Neuronal stem cell (in vitro differentiated cells): ENCODE measurements at regions not wholly inside any gene's neighbourhood (a gene's known extent, or its start where the extent isn't known, plus 50 kb on each side); places are given as distances from the start of the nearest gene placed in this dataset.

Experiments used
- DNase-seq: peaks from one replicate; pipeline ENCODE4 v3.0.0-alpha.2; 2013; ENCODE audit warnings: low spot score
- H2AFZ ChIP-seq: one replicate; pipeline ENCODE4 v1.6.1; 2013; ENCODE audit warnings: mild to moderate bottlenecking, low read length, inconsistent platforms
- H2AK5ac ChIP-seq: 2 replicates; pipeline ENCODE4 v1.6.1; 2013; ENCODE audit warnings: low read depth, mild to moderate bottlenecking, inconsistent platforms, low read length, moderate library complexity, mixed read lengths
- H2BK120ac ChIP-seq: 2 replicates; pipeline ENCODE4 v1.6.1; 2013; ENCODE audit warnings: low read depth, mild to moderate bottlenecking, inconsistent platforms, low read length, moderate library complexity, mixed read lengths
- H2BK12ac ChIP-seq: one replicate; pipeline ENCODE4 v1.6.1; 2013; ENCODE audit warnings: low read length, inconsistent platforms
- H2BK15ac ChIP-seq: 2 replicates; pipeline ENCODE4 v1.6.1; 2013; ENCODE audit warnings: mild to moderate bottlenecking, low read length, inconsistent platforms, mixed read lengths
- H2BK5ac ChIP-seq: one replicate; pipeline ENCODE4 v1.6.1; 2013; ENCODE audit warnings: inconsistent platforms, mild to moderate bottlenecking, low read length, moderate library complexity
- H3K14ac ChIP-seq: one replicate; pipeline ENCODE4 v1.6.1; 2013; ENCODE audit warnings: low read length, inconsistent platforms
- H3K18ac ChIP-seq: 2 replicates; pipeline ENCODE4 v1.6.1; 2013; ENCODE audit warnings: low read length, inconsistent platforms
- H3K23ac ChIP-seq: 2 replicates; pipeline ENCODE4 v1.6.1; 2013; ENCODE audit warnings: low read depth, mild to moderate bottlenecking, mixed read lengths, low read length, inconsistent platforms; ENCODE audit not compliant: poor library complexity
- H3K27ac ChIP-seq: replicated peaks from 3 replicates; pipeline ENCODE4 v1.5.1; 2013; ENCODE audit warnings: low read length, inconsistent platforms
- H3K27me3 ChIP-seq, 3 experiments: 2 replicates each; pipeline ENCODE4 v1.6.1; 2013; ENCODE audit warnings: low read length in 3 of 3, mild to moderate bottlenecking in 2 of 3, inconsistent platforms in 1 of 3, low read depth in 1 of 3, mixed read lengths in 1 of 3, moderate library complexity in 1 of 3; ENCODE audit not compliant: control insufficient read depth in 3 of 3, insufficient read depth in 3 of 3
- H3K36me3 ChIP-seq, 2 donors: replicated peaks in 1 of 2; 2 replicates each; pipeline ENCODE4 v1.6.1; 2013; ENCODE audit warnings: low read length in 2 of 2; ENCODE audit not compliant: control insufficient read depth in 2 of 2, insufficient read depth in 2 of 2
- H3K4ac ChIP-seq: 2 replicates; pipeline ENCODE4 v1.6.1; 2013; ENCODE audit warnings: inconsistent platforms, mild to moderate bottlenecking, low read length, moderate library complexity
- H3K4me1 ChIP-seq, 2 donors: 1 replicate in 1 of 2; 2 replicates in 1 of 2; pipeline ENCODE4 v1.6.1; 2013; ENCODE audit warnings: low read length in 2 of 2, low read depth in 1 of 2; ENCODE audit not compliant: control insufficient read depth in 2 of 2, insufficient read depth in 1 of 2
- H3K4me2 ChIP-seq: one replicate; pipeline ENCODE4 v1.6.1; 2013; ENCODE audit warnings: mild to moderate bottlenecking, low read length, inconsistent platforms; ENCODE audit not compliant: insufficient read depth, poor library complexity, severe bottlenecking
- H3K4me3 ChIP-seq, 2 donors: 2 replicates each; pipeline ENCODE4 v1.5.1; 2013; ENCODE audit warnings: low read length in 2 of 2, mild to moderate bottlenecking in 2 of 2, inconsistent platforms in 1 of 2, moderate library complexity in 1 of 2
- H3K79me1 ChIP-seq: one replicate; pipeline ENCODE4 v1.6.1; 2013; ENCODE audit warnings: low read depth, mild to moderate bottlenecking, inconsistent platforms, low read length, moderate library complexity
- H3K9ac ChIP-seq: one replicate; pipeline ENCODE4 v1.6.1; 2013; ENCODE audit warnings: mild to moderate bottlenecking, low read depth, low read length, inconsistent platforms; ENCODE audit not compliant: poor library complexity
- H3K9me3 ChIP-seq, 2 donors: replicated peaks in 1 of 2; 2 replicates each; pipeline versions ENCODE3 to v1.6.1; 2013; ENCODE audit warnings: low read length in 2 of 2, mild to moderate bottlenecking in 2 of 2, inconsistent platforms in 1 of 2, low read depth in 1 of 2, mixed read lengths in 1 of 2, moderate library complexity in 1 of 2; ENCODE audit not compliant: control insufficient read depth in 2 of 2, insufficient read depth in 1 of 2
- H4K8ac ChIP-seq: one replicate; pipeline ENCODE4 v1.6.1; 2013; ENCODE audit warnings: low read depth, mild to moderate bottlenecking, inconsistent platforms, low read length, moderate library complexity
- H4K91ac ChIP-seq: one replicate; pipeline ENCODE4 v1.6.1; 2013; ENCODE audit warnings: low read length, low read depth, mild to moderate bottlenecking, inconsistent platforms; ENCODE audit not compliant: poor library complexity
- WGBS, 2 donors: extraction: QIAGEN DNeasy Blood & Tissue Kit; methylation state at CpG; one replicate each; pipeline ENCODE4 v1.1.7; 2013; ENCODE audit warnings: missing lambda C conversion rate in 2 of 2, mixed read lengths in 1 of 2; ENCODE audit not compliant: insufficient read length in 2 of 2, insufficient replicate concordance in 1 of 2; ENCODE audit errors: extremely low coverage in 2 of 2; 5-methylcytosine and 5-hydroxymethylcytosine counted together

DNA sequence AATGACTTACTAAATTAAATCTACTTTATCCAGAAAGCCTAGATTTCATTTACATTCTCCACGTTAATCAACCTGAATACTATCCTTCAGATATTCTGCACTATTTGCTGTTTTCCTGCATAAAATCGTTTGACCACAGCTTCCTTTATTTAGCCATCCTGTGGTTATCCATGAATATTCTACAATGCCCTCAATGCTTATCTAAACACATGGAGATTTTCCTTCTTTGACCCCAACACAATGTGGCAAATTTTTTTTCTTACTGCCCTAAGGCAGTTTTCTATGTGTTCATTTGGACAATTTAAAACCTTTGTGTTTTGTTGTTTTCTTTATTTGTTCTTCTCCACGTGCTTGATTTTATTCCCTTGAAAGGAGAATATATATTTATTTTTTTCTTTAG, 495.5 kb upstream of the ROBO1 start:
- no peak for DNase-seq
- H2BK15ac ChIP-seq = no peak overlapping the region
- H3K4me2 ChIP-seq = no peak overlapping the region
- no peaks in the 10 kb centered on the region for H3K79me1 ChIP-seq
- WGBS, 2 donors = no CpG with 5 or more reads among the region's 3 CpGs
- H3K9ac ChIP-seq = no peak overlapping the region
- H3K27me3 ChIP-seq = no peaks in the 10 kb centered on the region
- H3K18ac ChIP-seq = no peak overlapping the region
- H3K23ac ChIP-seq = no peak overlapping the region
- H4K91ac ChIP-seq = no peak overlapping the region
- no peaks in the 10 kb centered on the region for H3K9me3 ChIP-seq
- no peak overlapping the region for H2BK5ac ChIP-seq
- H4K8ac ChIP-seq = no peak overlapping the region
- no peak overlapping the region for H3K4me3 ChIP-seq
- H2BK12ac ChIP-seq = no peak overlapping the region
- no peak overlapping the region for H3K27ac ChIP-seq
- H2AFZ ChIP-seq = no peak overlapping the region
- H2AK5ac ChIP-seq = no peak overlapping the region
- no peak overlapping the region for H2BK120ac ChIP-seq
- no peaks in the 10 kb centered on the region for H3K4me1 ChIP-seq
- no peaks in the 10 kb centered on the region for H3K36me3 ChIP-seq
- H3K4ac ChIP-seq = no peak overlapping the region
- H3K14ac ChIP-seq = no peak overlapping the region

DNA sequence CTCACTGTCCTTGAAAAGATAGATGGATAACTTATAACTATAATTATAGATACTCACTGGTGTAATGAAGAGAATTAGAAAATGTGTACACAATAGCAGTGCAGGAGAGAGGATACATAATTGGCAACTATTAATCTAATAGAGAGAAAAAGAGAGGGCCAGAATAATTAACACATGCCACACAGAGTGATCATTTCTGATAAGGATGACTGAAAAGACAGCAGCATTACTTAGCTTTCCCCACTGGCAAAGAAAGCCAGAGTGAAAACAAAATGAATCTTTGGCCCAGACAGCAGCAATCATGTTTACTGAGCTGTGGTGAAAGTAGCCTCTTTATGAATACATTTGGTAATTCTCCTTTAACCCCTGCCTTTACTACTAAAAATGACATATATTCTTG, 493.3 kb upstream of the ROBO1 start:
- H3K9me3 ChIP-seq = no peaks in the 10 kb centered on the region
- H3K4ac ChIP-seq = no peak overlapping the region
- no peaks in the 10 kb centered on the region for H3K79me1 ChIP-seq
- no peak overlapping the region for H4K91ac ChIP-seq
- no peak overlapping the region for H3K23ac ChIP-seq
- H3K9ac ChIP-seq = no peak overlapping the region
- no peak overlapping the region for H3K27ac ChIP-seq
- no peak overlapping the region for H3K18ac ChIP-seq
- DNase-seq = no peak
- H3K27me3 ChIP-seq = no peaks in the 10 kb centered on the region
- H3K14ac ChIP-seq = no peak overlapping the region
- H2BK15ac ChIP-seq = no peak overlapping the region
- H3K4me2 ChIP-seq = no peak overlapping the region
- H3K36me3 ChIP-seq = no peaks in the 10 kb centered on the region
- H3K4me1 ChIP-seq = no peaks in the 10 kb centered on the region
- H2BK5ac ChIP-seq = no peak overlapping the region
- no peak overlapping the region for H2AFZ ChIP-seq
- H2AK5ac ChIP-seq = no peak overlapping the region
- H3K4me3 ChIP-seq = no peak overlapping the region
- no peak overlapping the region for H4K8ac ChIP-seq
- no peak overlapping the region for H2BK120ac ChIP-seq
- no peak overlapping the region for H2BK12ac ChIP-seq

DNA sequence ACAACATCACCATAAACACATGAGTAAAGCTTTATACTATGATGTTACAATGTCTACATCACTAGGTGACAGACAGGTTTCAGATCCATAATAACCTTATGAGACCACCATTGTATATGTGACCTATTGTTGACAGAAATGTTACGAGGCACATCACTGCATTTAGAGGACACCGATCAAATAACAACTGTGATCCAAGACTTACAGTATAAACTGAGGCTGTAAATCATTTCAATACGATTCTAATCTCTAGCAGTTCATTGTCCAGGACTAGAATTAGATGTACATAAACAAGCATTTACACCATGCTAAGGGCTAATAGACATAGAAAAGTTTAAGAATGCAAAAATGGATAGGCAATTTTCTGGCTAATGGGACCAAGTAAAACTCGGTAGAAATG, 491.9 kb upstream of the ROBO1 start:
- Histone ChIP-seq H4K91ac (no peak overlapping the region), H3K79me1 (no peaks in the 10 kb centered on the region), H3K4me2 (no peak overlapping the region), H3K4me3 (no peak overlapping the region), H3K4me1 (no peaks in the 10 kb centered on the region), H2BK15ac (no peak overlapping the region), H2BK12ac (no peak overlapping the region), H3K23ac (no peak overlapping the region), H3K18ac (no peak overlapping the region), H3K36me3 (no peaks in the 10 kb centered on the region), H2BK120ac (no peak overlapping the region), H3K14ac (no peak overlapping the region), H3K27ac (no peak overlapping the region), H2BK5ac (no peak overlapping the region), H3K9me3 (no peaks in the 10 kb centered on the region), H3K27me3 (no peaks in the 10 kb centered on the region), H2AK5ac (no peak overlapping the region), H3K4ac (no peak overlapping the region), H3K9ac (no peak overlapping the region), H2AFZ (no peak overlapping the region), H4K8ac (no peak overlapping the region)
- DNase-seq = no peak
- no CpG with 5 or more reads among the region's 4 CpGs for WGBS, 2 donors

DNA sequence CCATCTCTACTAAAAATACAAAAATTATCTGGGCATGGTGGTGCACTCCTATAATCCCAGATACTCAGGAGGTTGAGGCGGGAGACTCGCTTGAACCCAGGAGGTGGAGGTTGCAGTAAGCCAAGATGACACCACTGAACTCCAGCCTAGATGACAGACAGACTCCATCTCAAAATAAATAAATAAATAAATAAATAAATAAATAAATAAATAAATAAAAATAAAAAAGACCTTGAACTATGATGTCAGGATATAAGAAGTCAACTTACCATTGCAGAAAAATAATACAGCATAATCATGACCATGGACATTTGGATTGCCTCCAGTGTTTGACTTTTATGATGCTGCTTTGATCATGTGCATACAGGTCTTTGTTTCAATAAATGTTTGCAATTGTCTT, 484.3 kb upstream of the ROBO1 start:
- no peak overlapping the region for H2BK120ac ChIP-seq
- H3K4ac ChIP-seq = no peak overlapping the region
- H3K27ac ChIP-seq = no peak overlapping the region
- H3K23ac ChIP-seq = no peak overlapping the region
- no peak for DNase-seq
- H3K36me3 ChIP-seq = no peaks in the 10 kb centered on the region
- no peak overlapping the region for H3K9ac ChIP-seq
- no peak overlapping the region for H2BK15ac ChIP-seq
- H3K18ac ChIP-seq = no peak overlapping the region
- no peaks in the 10 kb centered on the region for H3K79me1 ChIP-seq
- no peak overlapping the region for H2BK12ac ChIP-seq
- H2AFZ ChIP-seq = no peak overlapping the region
- no peak overlapping the region for H2AK5ac ChIP-seq
- no peaks in the 10 kb centered on the region for H3K27me3 ChIP-seq
- H4K91ac ChIP-seq = no peak overlapping the region
- H3K4me2 ChIP-seq = no peak overlapping the region
- no peak overlapping the region for H4K8ac ChIP-seq
- no peaks in the 10 kb centered on the region for H3K9me3 ChIP-seq
- H3K4me1 ChIP-seq = no peaks in the 10 kb centered on the region
- no CpG with 5 or more reads among the region's 2 CpGs for WGBS, 2 donors
- no peak overlapping the region for H3K14ac ChIP-seq
- H3K4me3 ChIP-seq = no peak overlapping the region
- H2BK5ac ChIP-seq = no peak overlapping the region
